ENCODE measurements at regions not wholly inside any gene's neighbourhood (a gene's known extent, or its start where the extent isn't known, plus 50 kb on each side); places are given as distances from the start of the nearest gene placed in this dataset.

- no peak for TF ChIP-seq GATA2 (IDR thresholded peaks at IDR 0.05; ENCODE audit: low read depth, low read length)
- no peak for TF ChIP-seq GATA3 (IDR thresholded peaks at IDR 0.05; ENCODE audit: low read depth, low read length)
Observed at GRCh38 chr2:176758426-176758825, 454.2 kb upstream of the HNRNPA3 start.

Data from SH-SY5Y (cell line).